Fibroblast of skin of right biceps (primary cell): ENCODE measurements at regions not wholly inside any gene's neighbourhood (a gene's known extent, or its start where the extent isn't known, plus 50 kb on each side); places are given as distances from the start of the nearest gene placed in this dataset.

Experiments used
- DNase-seq: peaks from one replicate; pipeline ENCODE4 v3.0.0-alpha.2; 2013

- no peak for DNase-seq
These were observed 982.8 kb upstream of the SORCS1 start for GRCh38 chr10:108147346-108147745.

GRCh38 chr10:108141064-108141463 is 976.6 kb upstream of the SORCS1 start:
- DNase-seq, result no peak

GRCh38 chr10:108132303-108132702 is 967.8 kb upstream of the SORCS1 start:
- DNase-seq, result no peak

GRCh38 chr10:108130575-108130974 is 966.1 kb upstream of the SORCS1 start:
- no peak for DNase-seq

- no peak for DNase-seq
These were observed 947.7 kb upstream of the SORCS1 start for GRCh38 chr10:108112218-108112617.

GRCh38 chr10:108104551-108105156 is 940.1 kb upstream of the SORCS1 start:
- DNase-seq, result peak; percentile 44

GRCh38 chr10:108097258-108097657 is 932.8 kb upstream of the SORCS1 start:
- no peak for DNase-seq

GRCh38 chr10:108095932-108096925 is 931.7 kb upstream of the SORCS1 start:
- no peak for DNase-seq

- DNase-seq, result no peak
These were observed 926.1 kb upstream of the SORCS1 start for GRCh38 chr10:108090476-108091215.

- DNase-seq, result no peak
These were observed 922.0 kb upstream of the SORCS1 start for GRCh38 chr10:108086502-108086901.

- no peak for DNase-seq
These were observed 918.1 kb upstream of the SORCS1 start for GRCh38 chr10:108082596-108082995.

- no peak for DNase-seq
These were observed 913.8 kb upstream of the SORCS1 start for GRCh38 chr10:108078263-108078662.

GRCh38 chr10:108072466-108072865 is 908.0 kb upstream of the SORCS1 start:
- no peak for DNase-seq

GRCh38 chr10:108070789-108071188 is 906.3 kb upstream of the SORCS1 start:
- DNase-seq, result no peak

GRCh38 chr10:108069096-108069495 is 904.6 kb upstream of the SORCS1 start:
- DNase-seq, result no peak

GRCh38 chr10:108064746-108065260 is 900.3 kb upstream of the SORCS1 start:
- no peak for DNase-seq

GRCh38 chr10:108060246-108060645 is 895.7 kb upstream of the SORCS1 start:
- DNase-seq, result no peak

GRCh38 chr10:108055506-108055905 is 891.0 kb upstream of the SORCS1 start:
- no peak for DNase-seq

GRCh38 chr10:108052981-108053380 is 888.5 kb upstream of the SORCS1 start:
- peak; percentile 53 for DNase-seq

- DNase-seq, result no peak
These were observed 886.7 kb upstream of the SORCS1 start for GRCh38 chr10:108051218-108051617.

- no peak for DNase-seq
These were observed 886.1 kb upstream of the SORCS1 start for GRCh38 chr10:108050626-108051025.

GRCh38 chr10:108049668-108050067 is 885.2 kb upstream of the SORCS1 start:
- no peak for DNase-seq

- DNase-seq, result no peak
These were observed 884.4 kb upstream of the SORCS1 start for GRCh38 chr10:108048898-108049297.
